Effector memory CD4-positive, alpha-beta T cell (primary cell): ENCODE measurements at regions not wholly inside any gene's neighbourhood (a gene's known extent, or its start where the extent isn't known, plus 50 kb on each side); places are given as distances from the start of the nearest gene placed in this dataset.
A peak's percentile ranks its signal among the peaks of the same experiment; 100 is the strongest.

Experiments
- DNase-seq, 3 donors: peaks; one replicate each; pipeline ENCODE4 v3.0.0-alpha.2; 2020
- H3K27ac ChIP-seq: 2 replicates; pipeline ENCODE4 v1.7.0; 2013; ENCODE audit warnings: mild to moderate bottlenecking, low read length, moderate library complexity; ENCODE audit not compliant: insufficient read depth, poor library complexity, severe bottlenecking
- H3K27me3 ChIP-seq: replicated peaks from 2 replicates; pipeline ENCODE4 v1.7.0; 2013; ENCODE audit warnings: mild to moderate bottlenecking, low read length; ENCODE audit not compliant: insufficient read depth, control insufficient read depth, poor library complexity, severe bottlenecking
- H3K36me3 ChIP-seq: 2 replicates; pipeline ENCODE4 v1.7.0; 2013; ENCODE audit warnings: mild to moderate bottlenecking, low read length, moderate library complexity; ENCODE audit not compliant: control insufficient read depth, insufficient read depth
- H3K4me1 ChIP-seq: 2 replicates; pipeline ENCODE4 v1.7.0; 2013; ENCODE audit warnings: low read length, mild to moderate bottlenecking; ENCODE audit not compliant: control insufficient read depth, insufficient read depth, poor library complexity, severe bottlenecking
- H3K4me3 ChIP-seq: 2 replicates; pipeline ENCODE4 v1.7.0; 2013; ENCODE audit warnings: low read length, low read depth, mild to moderate bottlenecking; ENCODE audit not compliant: insufficient read depth, poor library complexity, severe bottlenecking
- H3K9me3 ChIP-seq: 2 replicates; pipeline ENCODE4 v1.7.0; 2013; ENCODE audit warnings: mild to moderate bottlenecking, low read length, moderate library complexity; ENCODE audit not compliant: control insufficient read depth

DNA sequence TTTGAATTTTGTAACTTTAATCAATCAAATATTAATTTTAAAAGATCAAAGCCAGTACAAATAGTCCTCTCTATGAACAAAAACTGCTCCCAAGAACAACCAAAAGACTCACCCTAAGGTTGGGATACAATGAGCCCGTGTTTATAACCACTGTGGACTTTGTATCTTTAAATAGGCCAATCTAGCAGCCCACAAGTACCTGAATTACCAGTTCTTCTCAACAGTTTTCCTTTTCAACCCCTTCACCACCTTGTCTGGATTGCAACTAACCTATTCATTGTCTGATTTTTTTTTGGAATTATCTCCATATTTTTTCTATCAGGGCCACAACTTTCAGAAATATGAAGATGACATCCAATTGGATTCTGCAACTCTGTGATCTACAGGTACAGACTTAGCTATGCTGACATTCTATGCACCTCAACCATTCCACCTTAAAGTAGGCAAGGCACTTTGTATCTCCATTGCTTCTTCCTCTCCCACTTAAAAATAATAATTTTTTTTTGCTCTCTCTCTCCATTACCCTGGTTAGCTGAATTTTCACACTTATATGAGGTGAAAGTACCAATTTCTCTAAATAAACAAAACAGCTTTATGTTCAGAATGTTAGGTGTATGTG is 81.9 kb upstream of the MAPRE2 start:
- Histone ChIP-seq H3K4me1 (no peaks in the 10 kb centered on the region), H3K9me3 (no peaks in the 10 kb centered on the region), H3K27me3 (no peaks in the 10 kb centered on the region), H3K4me3 (no peak overlapping the region), H3K36me3 (no peaks in the 10 kb centered on the region), H3K27ac (no peak overlapping the region)
- DNase-seq: no peak

DNA sequence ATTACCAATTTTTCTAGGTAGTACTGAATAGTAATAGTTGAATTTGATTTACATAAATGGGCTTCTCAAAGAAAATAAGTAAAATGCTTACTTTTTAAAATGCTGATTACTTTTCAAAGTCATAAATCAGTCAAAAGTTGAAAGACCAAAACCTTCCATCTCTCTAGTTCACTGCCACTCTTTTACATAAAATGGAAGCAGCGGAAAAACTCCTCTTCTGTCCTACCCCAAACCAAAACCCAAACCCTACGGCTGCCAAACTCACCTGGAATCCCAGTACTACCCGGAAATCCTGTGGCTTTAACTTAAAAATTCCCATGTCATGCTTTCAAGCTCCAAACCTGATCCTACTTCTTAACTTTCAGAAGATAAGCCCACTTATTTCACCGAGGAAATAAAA is 81.2 kb upstream of the MAPRE2 start:
- no peak overlapping the region for H3K4me3 ChIP-seq
- no peaks in the 10 kb centered on the region for H3K36me3 ChIP-seq
- H3K27me3 ChIP-seq: no peaks in the 10 kb centered on the region
- no peaks in the 10 kb centered on the region for H3K9me3 ChIP-seq
- no peak for DNase-seq
- H3K4me1 ChIP-seq: no peaks in the 10 kb centered on the region
- H3K27ac ChIP-seq: no peak overlapping the region

DNA sequence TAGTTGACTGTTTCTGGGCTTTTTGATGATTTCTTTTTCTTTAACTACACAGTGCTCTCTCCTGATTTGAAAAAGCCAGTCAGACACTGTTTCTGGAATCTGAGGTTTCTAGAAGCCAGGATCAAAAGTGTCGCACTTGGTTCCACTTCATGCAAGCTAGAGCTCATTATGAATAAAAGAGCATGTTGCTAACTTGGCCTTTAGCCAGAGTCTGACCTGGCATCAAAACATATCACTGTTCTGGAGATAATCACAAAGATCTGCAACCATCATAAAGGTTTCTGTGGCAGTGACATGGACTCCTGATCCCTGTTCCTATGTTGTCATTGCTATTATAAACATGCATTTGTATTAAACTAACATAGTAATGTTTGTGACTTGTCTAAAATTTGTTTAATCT is 76.1 kb upstream of the MAPRE2 start:
- Histone ChIP-seq H3K4me3 (no peak overlapping the region), H3K27me3 (no peaks in the 10 kb centered on the region), H3K9me3 (no peaks in the 10 kb centered on the region), H3K36me3 (no peaks in the 10 kb centered on the region), H3K4me1 (no peaks in the 10 kb centered on the region), H3K27ac (no peak overlapping the region)
- DNase-seq: no peak

DNA sequence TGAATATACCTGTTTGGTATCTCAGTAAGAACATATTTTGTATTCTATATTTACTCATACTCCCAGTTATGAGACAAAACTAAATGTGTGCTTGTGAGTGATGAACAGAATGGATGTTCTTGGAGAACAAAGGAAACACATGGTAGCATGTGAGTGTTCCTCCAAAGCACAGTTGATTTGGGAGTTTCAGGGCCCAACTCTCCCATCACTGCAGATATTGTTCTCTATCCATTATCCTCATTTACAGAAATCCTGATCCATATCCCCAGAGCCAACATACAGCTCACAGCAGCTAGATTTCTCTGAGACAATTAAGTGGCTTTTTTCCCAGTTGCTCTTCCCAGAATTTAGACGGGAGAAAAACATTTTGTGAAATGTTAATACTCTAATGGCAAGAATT is 75.6 kb upstream of the MAPRE2 start:
- H3K36me3 ChIP-seq: no peaks in the 10 kb centered on the region
- H3K9me3 ChIP-seq: no peaks in the 10 kb centered on the region
- no peak overlapping the region for H3K27ac ChIP-seq
- no peak overlapping the region for H3K4me3 ChIP-seq
- H3K4me1 ChIP-seq: no peaks in the 10 kb centered on the region
- DNase-seq: no peak
- no peaks in the 10 kb centered on the region for H3K27me3 ChIP-seq

DNA sequence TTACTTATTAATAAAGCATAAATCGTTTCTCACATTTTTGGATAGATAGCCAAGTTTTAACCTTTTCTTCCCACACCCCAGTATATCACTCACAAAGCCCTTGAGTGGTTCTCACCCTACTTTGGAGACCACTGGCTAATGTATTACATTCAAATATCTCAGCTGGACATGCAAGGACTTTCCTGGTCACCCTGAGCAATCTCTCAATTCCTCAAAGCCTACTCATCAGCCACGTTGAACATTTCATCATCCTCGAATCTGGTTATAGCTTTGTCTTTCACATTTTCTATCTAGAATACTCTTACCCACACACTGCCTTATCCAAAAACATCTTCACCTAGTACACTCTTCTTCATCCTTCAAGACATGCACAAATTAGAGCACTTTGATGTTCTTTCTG is 71.1 kb upstream of the MAPRE2 start:
- Histone ChIP-seq H3K27me3 (no peaks in the 10 kb centered on the region), H3K4me3 (no peak overlapping the region), H3K36me3 (no peaks in the 10 kb centered on the region), H3K9me3 (no peaks in the 10 kb centered on the region), H3K27ac (no peak overlapping the region), H3K4me1 (no peaks in the 10 kb centered on the region)
- no peak for DNase-seq

DNA sequence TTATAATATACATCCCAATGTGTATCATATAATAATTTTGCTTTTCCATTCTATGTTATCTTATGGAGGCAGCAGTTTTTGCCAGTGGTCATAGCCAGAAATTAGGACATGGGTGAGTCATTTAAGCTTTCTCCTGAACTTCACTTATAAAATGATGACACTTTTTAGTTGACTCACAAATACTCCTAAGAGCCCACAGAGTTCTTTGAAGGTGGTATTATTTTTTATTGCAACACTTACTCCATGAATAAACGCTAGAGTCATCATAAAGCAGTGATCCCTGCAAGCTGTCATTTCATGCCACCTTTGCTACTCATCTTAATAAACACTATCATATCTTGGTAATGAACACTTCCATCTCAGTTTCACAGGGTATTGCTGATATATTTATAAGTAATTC is 69.9 kb upstream of the MAPRE2 start:
- H3K27me3 ChIP-seq: no peaks in the 10 kb centered on the region
- no peak overlapping the region for H3K4me3 ChIP-seq
- no peaks in the 10 kb centered on the region for H3K9me3 ChIP-seq
- no peaks in the 10 kb centered on the region for H3K36me3 ChIP-seq
- no peaks in the 10 kb centered on the region for H3K4me1 ChIP-seq
- H3K27ac ChIP-seq: no peak overlapping the region
- DNase-seq: no peak

DNA sequence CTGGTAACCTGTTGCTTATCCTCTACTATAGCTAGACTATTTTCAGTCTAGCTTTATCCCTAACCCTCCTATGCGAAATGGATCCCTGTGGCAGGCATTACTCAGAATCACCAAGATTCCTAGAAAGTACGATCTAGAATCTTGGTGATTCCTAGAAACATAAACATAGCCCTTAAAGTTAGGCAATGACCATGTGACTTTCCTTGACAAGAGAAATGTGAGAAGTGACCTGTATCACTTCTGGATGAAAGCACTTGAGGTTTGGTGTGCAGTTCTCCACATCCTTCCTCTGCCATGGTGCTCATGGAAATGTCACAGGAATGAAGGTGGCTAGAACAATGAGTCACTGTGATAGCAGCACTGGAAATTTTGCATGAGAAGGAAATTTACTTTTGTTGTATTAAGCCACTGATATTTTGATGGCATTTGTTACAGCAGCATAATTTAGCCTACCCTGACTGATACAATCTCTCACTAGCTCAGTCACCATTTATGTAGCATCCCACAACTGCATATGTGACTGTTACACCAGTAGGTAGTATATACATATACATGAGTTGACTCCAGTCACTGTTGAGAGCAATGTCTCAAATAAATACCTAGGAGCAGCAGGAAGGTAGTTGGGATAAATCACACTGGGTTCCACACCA is 68.3 kb upstream of the MAPRE2 start:
- Histone ChIP-seq H3K27ac (no peak overlapping the region), H3K27me3 (no peaks in the 10 kb centered on the region), H3K4me3 (no peak overlapping the region), H3K9me3 (no peaks in the 10 kb centered on the region), H3K36me3 (no peaks in the 10 kb centered on the region), H3K4me1 (peaks cover 6% of the 10 kb centered on the region)
- DNase-seq: no peak

DNA sequence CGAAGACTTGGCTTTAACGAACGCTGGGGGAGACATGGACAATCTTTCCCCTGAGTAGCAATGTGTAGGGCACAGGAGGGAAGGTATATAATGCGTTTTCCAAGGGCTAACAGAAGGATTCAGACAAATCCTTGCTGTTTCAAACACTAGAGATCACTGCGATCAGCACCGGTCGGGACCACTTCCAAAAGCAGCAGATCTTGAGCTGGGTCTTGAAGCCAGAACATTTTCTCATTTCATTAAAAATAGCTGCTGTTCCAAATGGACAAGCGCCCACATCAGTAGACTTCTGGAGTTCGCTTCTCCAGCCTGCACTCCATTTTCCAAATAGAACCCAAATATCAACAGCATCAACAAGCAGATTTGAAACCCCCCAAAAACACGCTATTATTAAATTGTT is 65.1 kb upstream of the MAPRE2 start:
- Histone ChIP-seq H3K27me3 (no peaks in the 10 kb centered on the region), H3K27ac (no peak overlapping the region), H3K9me3 (no peaks in the 10 kb centered on the region), H3K4me3 (peak overlapping the region; percentile 90), H3K36me3 (no peaks in the 10 kb centered on the region), H3K4me1 (peaks cover 13% of the 10 kb centered on the region)
- no peak for DNase-seq

DNA sequence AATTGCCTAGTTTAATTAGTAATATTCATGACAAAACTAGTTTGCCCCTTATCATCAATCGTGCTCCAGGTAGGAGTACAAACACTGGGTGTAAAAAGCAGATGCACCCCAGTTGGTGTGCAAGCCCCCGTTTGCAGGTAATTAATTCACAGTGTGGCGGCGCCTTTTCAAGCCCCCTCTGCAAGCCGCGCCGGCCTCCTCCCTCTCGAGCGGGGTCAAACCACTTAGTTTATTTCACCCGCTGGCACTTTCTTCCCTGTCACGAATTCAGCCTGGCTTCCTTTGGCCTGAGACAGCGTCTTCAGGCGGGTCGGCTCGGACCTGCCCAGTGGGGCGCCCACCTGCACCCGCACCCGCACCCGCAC is 64.7 kb upstream of the MAPRE2 start:
- Histone ChIP-seq H3K9me3 (no peaks in the 10 kb centered on the region), H3K27ac (no peak overlapping the region), H3K4me1 (peaks cover 13% of the 10 kb centered on the region), H3K4me3 (peak overlapping the region; percentile 90), H3K36me3 (no peaks in the 10 kb centered on the region), H3K27me3 (no peaks in the 10 kb centered on the region)
- no peak for DNase-seq

DNA sequence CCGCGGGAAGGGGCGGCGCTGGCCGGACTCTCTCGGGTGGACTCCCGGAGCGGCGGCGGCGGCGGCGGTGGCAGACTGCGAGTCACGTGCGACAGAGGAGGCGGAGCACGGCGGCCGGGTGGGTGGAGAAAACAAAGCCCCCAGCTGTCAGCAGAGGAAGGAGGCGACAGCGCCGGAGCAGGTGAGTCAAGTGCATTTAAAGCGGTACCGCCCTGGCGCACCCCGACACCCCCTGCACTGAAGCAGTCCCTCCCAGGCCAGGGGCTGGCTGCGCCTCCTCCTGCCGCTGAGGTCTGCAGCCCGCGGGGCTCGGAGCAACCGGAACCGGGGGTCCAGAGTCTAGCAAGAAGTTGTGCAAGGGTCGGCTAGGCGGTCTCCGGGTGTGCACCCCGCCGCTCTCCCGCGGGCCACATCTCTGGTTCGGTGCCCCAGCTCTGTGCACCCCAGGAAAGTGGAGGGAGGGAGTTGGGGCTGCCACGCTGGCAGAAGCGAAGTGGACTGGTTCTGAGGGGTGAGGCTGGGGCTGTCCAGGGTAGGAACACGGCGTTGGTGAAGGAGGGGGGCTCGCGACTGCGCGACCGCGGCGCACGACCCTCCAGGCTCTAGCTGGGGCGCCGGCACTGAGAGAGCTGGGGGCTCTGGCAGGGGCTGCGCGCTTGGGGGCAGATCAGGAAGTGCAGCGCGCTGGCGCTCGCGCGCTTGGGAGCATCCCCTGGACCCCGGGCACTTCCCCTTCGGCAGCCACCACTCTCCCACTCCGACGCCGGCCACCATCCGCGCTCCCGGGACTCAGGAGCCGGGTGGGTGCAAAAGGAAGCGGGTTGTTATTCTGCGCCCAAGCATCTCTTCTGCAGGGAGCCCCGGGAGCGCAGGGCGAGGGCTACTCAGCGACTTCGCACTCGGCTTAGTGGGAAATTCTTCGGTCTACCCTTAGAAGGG is 64.0 kb upstream of the MAPRE2 start:
- peaks cover 13% of the 10 kb centered on the region for H3K4me1 ChIP-seq
- no peaks in the 10 kb centered on the region for H3K36me3 ChIP-seq
- peak overlapping the region; percentile 12 for H3K27ac ChIP-seq
- H3K27me3 ChIP-seq: no peaks in the 10 kb centered on the region
- H3K9me3 ChIP-seq: no peaks in the 10 kb centered on the region
- H3K4me3 ChIP-seq: peak overlapping the region; percentile 90
- peak; percentile 52 to 64 (median 58) for DNase-seq
